HCT116 (cell line): ENCODE measurements at regions not wholly inside any gene's neighbourhood (a gene's known extent, or its start where the extent isn't known, plus 50 kb on each side); places are given as distances from the start of the nearest gene placed in this dataset.

Source experiments
- CTCF ChIP-seq, 3 experiments: fragments of 200-600 bp in 1 of 3; sonication (generic) in 1 of 3; IDR thresholded peaks in 2 of 3; conservative IDR thresholded peaks in 1 of 3; 2 replicates each; pipeline ENCODE4 v1.5.1; 2012 to 2017; ENCODE audit warnings: low read depth in 2 of 3, low read length in 2 of 3, antibody characterized with exemption in 1 of 3, borderline replicate concordance in 1 of 3, control low read depth in 1 of 3, mild to moderate bottlenecking in 1 of 3, mixed read lengths in 1 of 3, mixed run types in 1 of 3, moderate library complexity in 1 of 3; ENCODE audit not compliant: insufficient read depth in 1 of 3
- POLR2A ChIP-seq: IDR thresholded peaks from 2 replicates; pipeline ENCODE4 v1.7.0; 2011; ENCODE audit warnings: borderline replicate concordance; ENCODE audit not compliant: insufficient read depth, insufficient read length; ENCODE audit errors: extremely low read depth

- no peak for TF ChIP-seq CTCF (IDR thresholded peaks at IDR 0.05 in 2 of 3, conservative IDR thresholded peaks at IDR 0.05 in 1 of 3; ENCODE audit: borderline replicate concordance in 1 of 3, insufficient read depth in 1 of 3, low read depth in 2 of 3, low read length in 2 of 3)
- TF ChIP-seq POLR2A, result no peak
Observed at GRCh38 chr21:23585419-23585818, 2021.9 kb downstream of the MRPL39 start.
